GM18861 (cell line): ENCODE measurements at regions not wholly inside any gene's neighbourhood (a gene's known extent, or its start where the extent isn't known, plus 50 kb on each side); places are given as distances from the start of the nearest gene placed in this dataset.

Experiments
- ATAC-seq: cut with Tn5 transposase; IDR thresholded peaks from one replicate; pipeline ENCODE4 v1.9.1; 2021; ENCODE audit not compliant: unreplicated experiment

DNA sequence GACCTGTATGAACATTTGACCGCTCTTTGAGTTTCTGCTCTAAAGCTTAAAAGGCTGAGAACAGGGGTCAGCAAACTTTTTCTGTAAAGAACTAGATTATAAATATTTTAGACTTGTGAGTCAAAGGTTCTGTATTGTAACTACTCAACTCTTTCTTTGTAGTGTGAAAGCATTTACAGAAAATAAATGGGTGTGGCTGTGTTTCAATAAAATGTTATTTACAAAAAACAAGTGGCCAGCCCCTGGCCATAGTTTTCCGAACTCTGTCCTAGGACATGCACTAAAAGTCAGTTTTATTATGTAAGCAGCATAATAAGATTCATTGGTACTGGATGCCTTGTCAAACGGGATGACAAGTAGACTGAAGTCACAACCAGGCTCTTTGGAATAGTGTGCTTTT lies 434.9 kb downstream of the ZEB2 start:
- ATAC-seq, result no peak

- ATAC-seq, result no peak
Observed at GRCh38 chr2:144084114-144084661, 435.7 kb downstream of the ZEB2 start.

GRCh38 chr2:144083211-144083610 lies 436.7 kb downstream of the ZEB2 start:
- no peak for ATAC-seq

DNA sequence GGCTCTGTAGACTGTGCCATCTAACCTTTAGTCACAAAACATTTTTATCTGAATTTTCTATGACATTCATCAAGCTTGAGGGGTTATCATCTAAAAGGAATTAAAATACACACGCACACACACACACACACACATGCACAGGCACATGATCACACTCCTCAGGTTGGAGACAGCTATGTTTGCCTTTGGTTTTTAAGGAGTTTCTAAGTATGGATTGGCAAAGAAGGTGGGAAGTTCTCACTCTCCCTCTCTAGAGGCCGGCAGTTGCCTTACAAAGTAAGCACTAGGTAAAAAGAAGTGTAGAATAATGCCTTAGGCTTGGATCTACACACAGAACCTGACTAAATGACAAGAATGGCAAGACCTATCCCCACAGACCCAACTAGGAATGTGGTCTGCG lies 437.1 kb downstream of the ZEB2 start:
- no peak for ATAC-seq

GRCh38 chr2:144082327-144082726 lies 437.6 kb downstream of the ZEB2 start:
- ATAC-seq, result no peak

- no peak for ATAC-seq
Observed at GRCh38 chr2:144081272-144081671, 438.6 kb downstream of the ZEB2 start.

- ATAC-seq, result no peak
Observed at GRCh38 chr2:144079803-144080202, 440.1 kb downstream of the ZEB2 start.

- ATAC-seq, result no peak
Observed at GRCh38 chr2:144078802-144079724, 440.9 kb downstream of the ZEB2 start.

- ATAC-seq, result no peak
Observed at GRCh38 chr2:144078106-144078505, 441.8 kb downstream of the ZEB2 start.

DNA sequence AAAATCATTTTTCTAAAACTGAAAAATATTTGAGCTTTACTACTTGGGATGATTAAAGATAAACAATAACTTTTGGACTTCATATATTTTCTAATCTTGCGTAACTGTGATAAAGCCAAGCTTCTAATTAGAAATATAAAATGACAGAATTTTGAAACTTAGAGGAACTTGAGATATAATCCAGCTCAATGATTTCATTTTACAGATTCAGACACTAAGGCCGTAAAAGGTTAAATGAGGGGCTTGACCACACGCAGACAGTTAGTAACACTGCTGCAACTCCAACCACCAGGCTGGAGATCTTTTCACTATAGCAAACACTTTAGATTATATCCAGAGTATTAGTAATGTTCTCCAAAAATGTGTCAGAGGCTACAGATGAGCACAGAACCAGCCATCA lies 445.5 kb downstream of the ZEB2 start:
- ATAC-seq, result no peak

- no peak for ATAC-seq
Observed at GRCh38 chr2:144071461-144071860, 448.5 kb downstream of the ZEB2 start.

DNA sequence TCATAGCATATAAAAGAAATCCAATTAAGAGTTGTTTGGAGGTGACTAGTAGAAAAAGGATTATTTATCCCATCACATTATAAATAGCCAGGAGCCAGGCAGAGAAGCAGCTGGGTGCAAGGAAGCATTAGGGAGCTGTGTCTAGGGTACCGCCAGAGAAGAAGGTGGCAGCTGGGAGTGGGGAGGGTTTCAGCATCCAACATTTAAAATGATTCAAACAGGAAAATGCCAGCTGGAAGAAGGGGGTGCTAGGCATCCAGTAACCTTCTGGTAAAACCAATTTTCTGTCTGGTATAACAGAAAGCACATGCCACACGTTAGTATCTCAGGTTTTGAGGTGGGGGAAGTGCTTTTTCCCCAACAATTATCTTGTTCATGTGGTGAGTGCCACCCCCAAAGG lies 452.4 kb downstream of the ZEB2 start:
- ATAC-seq, result no peak

- ATAC-seq, result no peak
Observed at GRCh38 chr2:144063602-144064001, 456.3 kb downstream of the ZEB2 start.

- no peak for ATAC-seq
Observed at GRCh38 chr2:144054911-144055310, 465.0 kb downstream of the ZEB2 start.

DNA sequence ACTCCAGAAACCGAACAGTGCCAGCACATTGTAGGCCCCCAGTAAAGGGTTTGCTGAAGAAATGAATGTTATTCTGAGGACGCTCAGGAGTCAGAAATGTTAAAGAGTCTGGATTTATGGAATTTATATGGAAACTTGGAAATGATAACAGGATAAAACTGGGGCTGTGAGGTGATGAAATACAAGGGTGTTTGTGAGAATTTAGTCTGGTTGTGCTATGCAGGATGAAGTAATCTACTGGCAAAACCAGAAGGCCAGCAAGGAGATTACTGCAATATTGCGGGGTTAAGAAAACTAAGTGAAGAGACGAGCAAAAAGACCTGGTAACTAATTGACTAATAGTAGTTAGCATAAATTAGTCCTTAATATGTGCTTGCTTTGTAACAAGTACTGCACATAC lies 467.8 kb downstream of the ZEB2 start:
- no peak for ATAC-seq

GRCh38 chr2:144049137-144049536 lies 470.8 kb downstream of the ZEB2 start:
- ATAC-seq, result no peak

GRCh38 chr2:144048631-144049060 lies 471.3 kb downstream of the ZEB2 start:
- no peak for ATAC-seq

GRCh38 chr2:144042751-144043150 lies 477.2 kb downstream of the ZEB2 start:
- ATAC-seq, result no peak

- no peak for ATAC-seq
Observed at GRCh38 chr2:144041612-144042011, 478.3 kb downstream of the ZEB2 start.

- no peak for ATAC-seq
Observed at GRCh38 chr2:144040834-144041233, 479.1 kb downstream of the ZEB2 start.

DNA sequence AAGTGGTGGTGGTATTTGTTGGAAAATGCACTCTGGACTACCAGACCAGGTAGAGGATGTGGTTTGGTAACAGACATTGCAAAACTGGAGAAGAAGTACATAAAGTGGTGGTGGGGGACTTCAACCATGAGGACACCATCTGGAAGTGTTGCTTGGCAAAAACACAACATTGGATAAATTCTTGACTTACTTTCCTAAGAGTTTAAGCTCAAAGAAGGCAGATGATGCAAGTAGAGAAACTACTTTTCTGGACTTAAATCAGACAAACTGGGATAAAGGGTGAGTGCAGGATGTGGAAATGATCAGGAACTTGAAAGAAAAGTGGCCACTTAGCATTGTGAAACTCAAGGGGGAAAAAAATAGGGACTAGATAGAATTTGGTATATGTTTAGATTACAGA lies 487.4 kb downstream of the ZEB2 start:
- ATAC-seq, result no peak

DNA sequence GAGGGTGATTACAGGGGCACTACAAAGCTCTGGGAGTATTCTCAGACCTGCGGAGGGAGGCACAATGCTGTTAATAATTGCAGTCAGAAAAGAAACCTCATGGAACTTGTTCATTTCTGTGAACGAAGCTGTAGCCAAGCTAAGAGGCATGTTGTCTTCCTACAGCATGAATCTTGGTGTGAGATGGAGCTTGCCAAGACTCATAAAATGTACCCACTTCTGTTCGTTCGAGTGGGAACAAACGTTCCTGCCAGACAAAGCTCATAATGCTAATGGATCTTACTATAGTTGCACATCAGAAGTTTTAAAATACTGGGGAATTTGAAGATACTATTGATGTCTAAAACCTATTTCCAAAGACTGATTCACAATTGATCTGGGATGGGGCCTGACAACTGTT lies 489.1 kb downstream of the ZEB2 start:
- ATAC-seq, result no peak

DNA sequence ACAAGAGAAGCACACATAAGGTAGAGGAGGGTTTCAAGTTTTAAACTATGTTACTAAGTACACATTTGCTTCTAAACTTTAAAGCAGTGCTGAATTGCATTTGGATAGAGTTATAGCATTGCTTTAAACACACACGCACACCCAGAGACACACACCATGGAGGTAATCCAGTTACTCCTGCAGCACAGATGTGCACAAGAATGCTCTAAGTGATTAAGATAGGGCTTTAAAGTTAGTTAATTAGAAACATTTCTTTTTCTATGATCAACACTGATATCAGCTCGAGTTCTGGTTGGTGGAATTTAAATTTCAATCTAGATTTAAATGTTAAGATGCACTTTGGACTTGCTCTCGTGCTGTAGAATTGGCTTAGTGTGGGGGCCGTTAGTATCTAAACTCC lies 492.3 kb downstream of the ZEB2 start:
- no peak for ATAC-seq
